ENCODE measurements at regions not wholly inside any gene's neighbourhood (a gene's known extent, or its start where the extent isn't known, plus 50 kb on each side); places are given as distances from the start of the nearest gene placed in this dataset.
A peak's percentile ranks its signal among the peaks of the same experiment; 100 is the strongest.
"Not testable (repeated sequence)": the region's sequence is repeated elsewhere in the genome, so short reads cannot be mapped to it uniquely, and the experiment has no call there.

DNA sequence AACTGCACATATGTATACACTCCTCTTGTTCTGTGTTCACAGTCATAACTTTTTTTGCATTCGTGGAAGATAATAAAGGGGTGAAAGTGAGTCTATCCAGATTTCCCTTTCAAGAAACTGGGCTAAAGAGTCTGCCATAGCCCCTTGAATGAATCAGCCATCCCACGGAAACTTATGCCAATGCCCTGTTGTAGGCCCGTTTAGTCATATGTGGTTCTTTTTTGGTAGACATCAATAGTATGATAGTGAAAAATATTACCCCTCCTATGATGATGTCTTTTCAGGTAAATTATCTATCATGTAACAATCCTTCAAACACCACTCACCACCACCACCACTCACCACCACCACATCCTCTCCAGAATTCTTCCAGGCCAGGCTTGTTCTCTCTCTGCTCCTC is 99.9 kb upstream of the MYLIP start:
- Histone ChIP-seq H3K27ac (ENCODE audit: low read depth, low read length) (no peak overlapping the region), H3K4me1 (ENCODE audit: control insufficient read depth, insufficient read depth, low read length) (no peaks in the 10 kb centered on the region), H3K27me3 (ENCODE audit: control insufficient read depth, insufficient read depth, low read length) (no peaks in the 10 kb centered on the region), H3K4me3 (ENCODE audit: low read depth, low read length) (no peak overlapping the region), H3K9me3 (ENCODE audit: control insufficient read depth, insufficient read depth, low read length) (no peaks in the 10 kb centered on the region), H3K36me3 (ENCODE audit: control insufficient read depth, insufficient read depth, low read length) (no peaks in the 10 kb centered on the region)
- no peak for DNase-seq (ENCODE audit: low read depth in 4 of 6, low spot score in 6 of 6)
- WGBS (ENCODE audit: insufficient coverage) = 100% methylated on average over 1 of the region's 3 CpGs

DNA sequence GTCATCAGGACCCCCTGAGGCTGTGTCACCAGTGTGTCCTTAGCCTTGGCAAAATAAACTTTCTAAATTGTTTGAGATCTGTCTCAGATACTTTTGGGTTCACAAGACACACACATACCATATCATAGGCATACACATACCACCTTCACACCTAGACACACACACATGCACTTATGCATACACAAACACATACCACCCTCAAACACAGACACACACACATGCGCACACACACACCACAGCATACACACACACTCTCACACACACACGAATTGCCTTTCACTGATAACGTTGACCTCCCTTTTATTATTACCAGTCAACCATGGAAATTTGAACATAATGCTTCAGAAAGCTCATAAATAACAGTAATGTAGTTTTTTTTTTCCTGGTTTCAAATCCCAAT is 108.6 kb upstream of the MYLIP start:
- Histone ChIP-seq H3K27ac (ENCODE audit: low read depth, low read length) (no peak overlapping the region), H3K9me3 (ENCODE audit: control insufficient read depth, insufficient read depth, low read length) (no peaks in the 10 kb centered on the region), H3K4me3 (ENCODE audit: low read depth, low read length) (no peak overlapping the region), H3K36me3 (ENCODE audit: control insufficient read depth, insufficient read depth, low read length) (no peaks in the 10 kb centered on the region), H3K4me1 (ENCODE audit: control insufficient read depth, insufficient read depth, low read length) (no peaks in the 10 kb centered on the region), H3K27me3 (ENCODE audit: control insufficient read depth, insufficient read depth, low read length) (no peaks in the 10 kb centered on the region)
- DNase-seq (ENCODE audit: low read depth in 4 of 6, low spot score in 6 of 6) = no peak
- WGBS (ENCODE audit: insufficient coverage) = 90% methylated on average over 2 of the region's 3 CpGs

DNA sequence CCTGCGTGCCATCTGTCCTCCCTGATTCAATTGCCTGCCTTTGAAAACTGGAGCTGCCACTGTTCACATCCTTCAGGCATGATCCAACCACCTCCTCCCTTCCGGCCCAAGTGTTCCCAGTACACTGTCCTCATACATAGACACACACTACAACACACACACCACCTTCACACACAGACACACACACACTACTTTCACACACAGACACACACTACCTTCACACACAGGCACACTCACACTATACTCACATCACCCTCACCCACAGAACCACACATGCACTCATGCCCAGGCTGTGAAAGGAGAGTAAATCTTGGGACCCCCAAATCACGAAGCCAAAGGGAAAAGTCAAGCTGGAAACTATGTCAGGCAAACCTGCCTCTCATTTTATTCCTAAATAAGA is 109.4 kb upstream of the MYLIP start:
- Histone ChIP-seq H3K27ac (ENCODE audit: low read depth, low read length) (no peak overlapping the region), H3K9me3 (ENCODE audit: control insufficient read depth, insufficient read depth, low read length) (no peaks in the 10 kb centered on the region), H3K36me3 (ENCODE audit: control insufficient read depth, insufficient read depth, low read length) (no peaks in the 10 kb centered on the region), H3K27me3 (ENCODE audit: control insufficient read depth, insufficient read depth, low read length) (no peaks in the 10 kb centered on the region), H3K4me1 (ENCODE audit: control insufficient read depth, insufficient read depth, low read length) (no peaks in the 10 kb centered on the region), H3K4me3 (ENCODE audit: low read depth, low read length) (no peak overlapping the region)
- WGBS (ENCODE audit: insufficient coverage) = 71% methylated on average over 2 of the region's 3 CpGs
- DNase-seq (ENCODE audit: low read depth in 4 of 6, low spot score in 6 of 6) = no peak

DNA sequence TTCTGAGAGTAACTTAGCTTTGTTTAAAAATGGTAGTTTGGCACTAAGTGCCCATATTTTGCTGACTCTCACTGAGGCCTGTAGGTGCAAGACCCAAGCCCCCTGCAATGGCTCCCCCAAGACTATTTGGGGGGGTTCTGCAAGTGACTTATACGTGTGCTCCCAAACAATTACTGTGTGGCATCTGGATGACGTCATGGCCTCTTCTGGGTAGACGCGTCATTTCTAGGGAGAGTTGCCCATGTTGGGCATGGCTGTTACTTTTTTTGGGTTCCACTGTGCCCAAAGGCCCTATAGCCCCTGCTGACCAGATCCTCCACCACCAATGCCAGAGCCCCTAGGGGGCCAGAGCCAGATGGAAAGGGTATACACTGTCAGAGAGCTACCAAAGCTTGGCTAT is 110.3 kb upstream of the MYLIP start:
- whole genome bisulfite sequencing (ENCODE audit: insufficient coverage) = 96% methylated on average over 4 of the region's 4 CpGs
- Histone ChIP-seq H3K27me3 (ENCODE audit: control insufficient read depth, insufficient read depth, low read length) (no peaks in the 10 kb centered on the region), H3K4me3 (ENCODE audit: low read depth, low read length) (no peak overlapping the region), H3K4me1 (ENCODE audit: control insufficient read depth, insufficient read depth, low read length) (no peaks in the 10 kb centered on the region), H3K36me3 (ENCODE audit: control insufficient read depth, insufficient read depth, low read length) (no peaks in the 10 kb centered on the region), H3K27ac (ENCODE audit: low read depth, low read length) (no peak overlapping the region), H3K9me3 (ENCODE audit: control insufficient read depth, insufficient read depth, low read length) (no peaks in the 10 kb centered on the region)
- DNase-seq (ENCODE audit: low read depth in 4 of 6, low spot score in 6 of 6) = no peak

DNA sequence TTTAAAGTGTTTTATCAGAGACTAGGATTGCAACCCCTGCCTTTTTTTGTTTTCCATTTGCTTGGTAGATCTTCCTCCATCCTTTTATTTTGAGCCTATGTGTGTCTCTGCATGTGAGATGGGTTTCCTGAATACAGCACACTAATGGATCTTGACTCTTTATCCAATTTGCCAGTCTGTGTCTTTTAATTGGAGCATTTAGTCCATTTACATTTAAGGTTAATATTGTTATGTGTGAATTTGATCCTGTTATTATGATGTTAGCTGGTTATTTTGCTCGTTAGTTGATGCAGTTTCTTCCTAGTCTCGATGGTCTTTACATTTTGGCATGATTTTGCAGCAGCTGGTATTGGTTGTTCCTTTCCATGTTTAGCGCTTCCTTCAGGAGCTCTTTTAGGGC is 114.6 kb upstream of the MYLIP start:
- WGBS (ENCODE audit: insufficient coverage) = no CpG with 5 or more reads among the region's 3 CpGs
- not testable (repeated sequence) for H3K4me3 ChIP-seq (ENCODE audit: low read depth, low read length); H3K27ac ChIP-seq (ENCODE audit: low read depth, low read length); DNase-seq (ENCODE audit: low read depth in 4 of 6, low spot score in 6 of 6); H3K9me3 ChIP-seq (ENCODE audit: control insufficient read depth, insufficient read depth, low read length); H3K4me1 ChIP-seq (ENCODE audit: control insufficient read depth, insufficient read depth, low read length); H3K27me3 ChIP-seq (ENCODE audit: control insufficient read depth, insufficient read depth, low read length); H3K36me3 ChIP-seq (ENCODE audit: control insufficient read depth, insufficient read depth, low read length)

DNA sequence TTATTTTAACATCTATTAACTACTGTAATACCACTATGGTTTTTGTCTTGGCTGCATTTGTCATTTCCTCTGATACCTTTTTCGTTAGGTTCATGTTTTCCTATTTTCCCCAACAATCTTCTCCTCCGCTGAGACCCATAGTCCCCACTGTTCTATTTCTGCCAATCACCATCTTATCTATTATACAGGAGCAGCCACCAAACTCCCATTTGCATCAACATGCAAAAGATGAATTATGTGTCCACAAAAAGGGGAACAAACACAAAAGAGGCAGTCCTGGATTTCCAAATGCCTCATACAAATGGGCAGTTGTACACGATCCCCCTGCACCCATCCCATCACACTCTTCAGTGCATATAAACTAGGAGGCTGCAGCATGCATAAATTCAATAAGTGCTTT is 121.7 kb upstream of the MYLIP start:
- Histone ChIP-seq H3K9me3 (ENCODE audit: control insufficient read depth, insufficient read depth, low read length) (no peaks in the 10 kb centered on the region), H3K27me3 (ENCODE audit: control insufficient read depth, insufficient read depth, low read length) (no peaks in the 10 kb centered on the region), H3K4me3 (ENCODE audit: low read depth, low read length) (no peak overlapping the region), H3K27ac (ENCODE audit: low read depth, low read length) (no peak overlapping the region), H3K36me3 (ENCODE audit: control insufficient read depth, insufficient read depth, low read length) (no peaks in the 10 kb centered on the region), H3K4me1 (ENCODE audit: control insufficient read depth, insufficient read depth, low read length) (no peaks in the 10 kb centered on the region)
- DNase-seq (ENCODE audit: low read depth in 4 of 6, low spot score in 6 of 6) = no peak
- 77% methylated on average over 3 of the region's 3 CpGs for WGBS (ENCODE audit: insufficient coverage)

DNA sequence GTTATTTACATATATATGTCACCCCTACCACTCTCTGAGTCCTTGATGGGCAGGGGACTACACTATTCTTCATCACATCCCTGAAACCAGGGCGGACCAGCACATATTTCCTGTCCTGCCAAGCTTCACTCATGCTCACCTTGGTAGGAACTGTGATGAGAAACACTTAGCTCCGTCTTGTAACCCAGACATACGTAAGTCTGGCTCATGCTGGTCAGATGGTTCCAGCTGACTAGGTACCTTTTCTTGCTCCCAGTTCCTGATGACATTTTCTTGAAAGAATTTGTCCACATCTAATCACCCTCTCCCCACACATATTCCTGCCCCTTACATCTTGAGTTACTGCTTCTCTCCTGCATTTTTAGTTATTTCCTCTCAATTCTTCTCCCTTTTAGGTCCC is 122.2 kb upstream of the MYLIP start:
- Histone ChIP-seq H3K27ac (ENCODE audit: low read depth, low read length) (no peak overlapping the region), H3K9me3 (ENCODE audit: control insufficient read depth, insufficient read depth, low read length) (no peaks in the 10 kb centered on the region), H3K4me1 (ENCODE audit: control insufficient read depth, insufficient read depth, low read length) (no peaks in the 10 kb centered on the region), H3K27me3 (ENCODE audit: control insufficient read depth, insufficient read depth, low read length) (no peaks in the 10 kb centered on the region), H3K36me3 (ENCODE audit: control insufficient read depth, insufficient read depth, low read length) (no peaks in the 10 kb centered on the region), H3K4me3 (ENCODE audit: low read depth, low read length) (no peak overlapping the region)
- WGBS (ENCODE audit: insufficient coverage) = 98% methylated on average over 3 of the region's 3 CpGs
- DNase-seq (ENCODE audit: low read depth in 4 of 6, low spot score in 6 of 6) = no peak

DNA sequence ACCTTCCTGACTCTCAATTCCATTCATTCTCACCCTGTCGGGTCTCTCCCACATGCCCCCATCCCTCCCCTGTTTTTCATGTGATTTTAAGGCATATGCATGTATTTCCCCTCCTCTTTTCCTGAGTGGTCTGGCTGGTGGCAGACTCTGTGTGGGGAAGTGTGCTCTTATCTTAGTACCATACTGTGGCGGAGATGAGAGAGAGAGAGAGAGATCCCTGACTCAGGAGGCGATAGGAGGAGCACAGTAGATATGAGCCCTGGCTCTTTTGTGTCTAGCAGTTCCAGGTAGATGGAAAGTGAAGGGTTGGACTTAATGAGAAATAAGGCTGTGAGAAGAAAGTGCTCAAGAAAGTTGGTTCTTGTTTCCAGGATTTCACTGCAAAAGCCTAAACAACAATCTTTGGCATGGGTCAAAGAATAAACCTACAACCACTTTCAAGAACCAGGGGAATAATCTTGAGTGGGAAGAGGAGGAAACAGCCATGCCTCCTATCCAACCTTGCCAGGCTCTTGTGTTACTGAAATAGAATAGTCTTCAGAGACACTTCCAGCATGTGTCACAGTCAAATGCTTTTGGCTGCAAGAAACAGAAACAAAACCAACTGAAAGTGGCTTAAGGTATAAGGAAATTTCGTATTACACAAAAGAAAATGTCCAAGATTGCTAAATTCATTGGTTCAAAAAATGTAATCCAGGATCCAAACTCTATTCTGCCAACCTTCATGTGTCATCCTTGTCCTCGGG is 123.8 kb upstream of the MYLIP start:
- Histone ChIP-seq H3K9me3 (ENCODE audit: control insufficient read depth, insufficient read depth, low read length) (no peaks in the 10 kb centered on the region), H3K27ac (ENCODE audit: low read depth, low read length) (no peak overlapping the region), H3K4me1 (ENCODE audit: control insufficient read depth, insufficient read depth, low read length) (no peaks in the 10 kb centered on the region), H3K4me3 (ENCODE audit: low read depth, low read length) (no peak overlapping the region), H3K36me3 (ENCODE audit: control insufficient read depth, insufficient read depth, low read length) (no peaks in the 10 kb centered on the region), H3K27me3 (ENCODE audit: control insufficient read depth, insufficient read depth, low read length) (no peaks in the 10 kb centered on the region)
- 100% methylated on average over 2 of the region's 5 CpGs for WGBS (ENCODE audit: insufficient coverage)
- DNase-seq (ENCODE audit: low read depth in 4 of 6, low spot score in 6 of 6) = peak in 1 of 6 donors; percentile 11

DNA sequence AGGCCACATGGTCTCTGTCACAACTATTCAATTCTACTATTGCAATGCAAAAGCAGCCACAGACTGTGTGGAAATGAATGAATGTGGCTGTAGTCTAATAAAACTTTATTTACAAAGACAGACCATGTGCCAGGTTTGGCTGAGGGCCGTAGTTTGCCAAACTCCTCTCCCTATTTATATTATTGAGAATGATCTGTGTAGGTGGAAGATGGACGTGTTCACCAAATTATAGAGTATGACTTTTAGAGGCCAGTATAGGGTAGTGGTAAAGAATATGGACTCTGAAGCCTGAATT is 125.7 kb upstream of the MYLIP start:
- no peak overlapping the region for H3K27ac ChIP-seq (ENCODE audit: low read depth, low read length)
- H3K27me3 ChIP-seq (ENCODE audit: control insufficient read depth, insufficient read depth, low read length) = no peaks in the 10 kb centered on the region
- H3K4me3 ChIP-seq (ENCODE audit: low read depth, low read length) = no peak overlapping the region
- H3K4me1 ChIP-seq (ENCODE audit: control insufficient read depth, insufficient read depth, low read length) = no peaks in the 10 kb centered on the region
- no CpG with 5 or more reads among the region's 2 CpGs for WGBS (ENCODE audit: insufficient coverage)
- H3K9me3 ChIP-seq (ENCODE audit: control insufficient read depth, insufficient read depth, low read length) = no peaks in the 10 kb centered on the region
- H3K36me3 ChIP-seq (ENCODE audit: control insufficient read depth, insufficient read depth, low read length) = no peaks in the 10 kb centered on the region
- DNase-seq (ENCODE audit: low read depth in 4 of 6, low spot score in 6 of 6) = no peak

DNA sequence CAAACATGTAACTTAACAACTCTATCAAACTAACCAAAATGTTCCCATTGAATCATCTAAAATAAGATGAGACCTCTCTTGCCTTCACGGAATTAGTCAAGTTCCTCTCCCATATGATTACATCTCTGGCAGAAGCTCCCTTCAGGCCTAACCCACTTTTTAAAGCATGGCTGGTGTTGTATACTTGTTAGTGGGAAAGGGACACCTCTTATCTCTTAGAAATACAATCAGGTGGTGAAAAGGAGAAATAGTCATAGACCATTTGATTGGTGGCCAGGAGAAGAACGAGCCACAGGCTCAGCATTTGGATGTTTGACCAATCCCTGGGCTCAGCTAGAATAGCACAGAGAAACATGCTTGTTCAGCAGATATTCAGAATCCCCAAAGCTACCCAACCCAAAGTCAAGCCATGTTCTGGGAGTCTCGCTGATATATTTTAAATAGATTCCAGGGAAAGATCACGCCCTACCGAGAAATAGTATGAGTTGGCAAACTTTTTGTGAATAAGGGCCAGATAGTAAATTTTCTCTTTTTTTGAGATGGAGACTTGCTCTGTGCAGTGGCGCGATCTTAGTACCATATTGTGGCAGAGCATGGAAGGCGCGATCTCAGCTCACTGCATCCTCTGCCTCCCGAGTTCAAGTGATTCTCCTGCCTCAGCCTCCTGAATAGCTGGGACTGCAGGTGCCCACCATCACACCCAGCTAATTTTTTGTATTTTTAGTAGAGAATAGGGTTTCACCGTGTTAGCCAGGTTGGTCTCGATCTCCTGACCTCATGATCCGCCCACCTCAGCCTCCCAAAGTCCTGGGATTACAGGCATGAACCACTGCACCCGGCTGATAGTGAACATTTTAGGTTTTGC is 126.3 kb upstream of the MYLIP start:
- Histone ChIP-seq H3K4me3 (ENCODE audit: low read depth, low read length) (no peak overlapping the region), H3K27ac (ENCODE audit: low read depth, low read length) (no peak overlapping the region), H3K27me3 (ENCODE audit: control insufficient read depth, insufficient read depth, low read length) (no peaks in the 10 kb centered on the region), H3K36me3 (ENCODE audit: control insufficient read depth, insufficient read depth, low read length) (no peaks in the 10 kb centered on the region), H3K4me1 (ENCODE audit: control insufficient read depth, insufficient read depth, low read length) (no peaks in the 10 kb centered on the region), H3K9me3 (ENCODE audit: control insufficient read depth, insufficient read depth, low read length) (no peaks in the 10 kb centered on the region)
- 97% methylated on average over 4 of the region's 14 CpGs for WGBS (ENCODE audit: insufficient coverage)
- DNase-seq (ENCODE audit: low read depth in 4 of 6, low spot score in 6 of 6) = no peak
